Parathyroid adenoma (tissue), 2 donors: ENCODE measurements at regions not wholly inside any gene's neighbourhood (a gene's known extent, or its start where the extent isn't known, plus 50 kb on each side); places are given as distances from the start of the nearest gene placed in this dataset.

Source experiments
- H2AFZ ChIP-seq: fragments of 300-600 bp; sonication (generic); one replicate; pipeline ENCODE4 v1.7.0; 2017; ENCODE audit warnings: antibody characterized with exemption, mild to moderate bottlenecking
- H3K27ac ChIP-seq: fragments of 300-600 bp; sonication (generic); one replicate; pipeline ENCODE4 v1.7.0; 2017
- H3K27me3 ChIP-seq: fragments of 300-600 bp; sonication (generic); one replicate; pipeline ENCODE4 v1.7.0; 2017; ENCODE audit warnings: low read length; ENCODE audit not compliant: control insufficient read depth, insufficient read depth
- H3K36me3 ChIP-seq: fragments of 300-600 bp; sonication (generic); one replicate; pipeline ENCODE4 v1.7.0; 2017; ENCODE audit warnings: low read length; ENCODE audit not compliant: control insufficient read depth, insufficient read depth
- H3K4me1 ChIP-seq: fragments of 300-600 bp; sonication (generic); one replicate; pipeline ENCODE4 v1.7.0; 2017; ENCODE audit warnings: control low read depth
- H3K4me2 ChIP-seq: fragments of 300-600 bp; sonication (generic); one replicate; pipeline ENCODE4 v1.7.0; 2017; ENCODE audit warnings: low read length
- H3K4me3 ChIP-seq: fragments of 300-600 bp; sonication (generic); one replicate; pipeline ENCODE4 v1.7.0; 2017; ENCODE audit warnings: low read depth, low read length
- H3K79me2 ChIP-seq: fragments of 300-600 bp; sonication (generic); one replicate; pipeline ENCODE4 v1.7.0; 2017; ENCODE audit warnings: control low read depth
- H3K9ac ChIP-seq: fragments of 300-600 bp; sonication (generic); one replicate; pipeline ENCODE4 v1.7.0; 2017; ENCODE audit warnings: mild to moderate bottlenecking
- H3K9me3 ChIP-seq: fragments of 300-600 bp; sonication (generic); one replicate; pipeline ENCODE4 v1.7.0; 2017; ENCODE audit warnings: low read length; ENCODE audit not compliant: control insufficient read depth
- CTCF ChIP-seq: fragments of 300-600 bp; sonication (generic); IDR thresholded peaks from one replicate; pipeline ENCODE4 v1.7.0; 2017; ENCODE audit warnings: antibody characterized with exemption, mild to moderate bottlenecking
- donor health status: primary hyperparathyroidism.

- Histone ChIP-seq H3K4me2 (no peak overlapping the region), H3K9me3 (no peaks in the 10 kb centered on the region), H3K79me2 (no peaks in the 10 kb centered on the region), H3K36me3 (no peaks in the 10 kb centered on the region), H3K4me1 (no peaks in the 10 kb centered on the region), H3K9ac (no peak overlapping the region), H3K27me3 (no peaks in the 10 kb centered on the region), H3K4me3 (no peak overlapping the region), H2AFZ (no peak overlapping the region), H3K27ac (no peak overlapping the region)
- TF ChIP-seq CTCF: no peak
These were observed 1111.6 kb upstream of the SORCS1 start for GRCh38 chr10:108275895-108276685.

- no peaks in the 10 kb centered on the region for H3K79me2 ChIP-seq
- no peak overlapping the region for H3K9ac ChIP-seq
- no peak for TF ChIP-seq CTCF
- H3K9me3 ChIP-seq: no peaks in the 10 kb centered on the region
- no peaks in the 10 kb centered on the region for H3K27me3 ChIP-seq
- H3K4me2 ChIP-seq: no peak overlapping the region
- H3K27ac ChIP-seq: no peak overlapping the region
- H3K4me3 ChIP-seq: no peak overlapping the region
- no peaks in the 10 kb centered on the region for H3K4me1 ChIP-seq
- no peaks in the 10 kb centered on the region for H3K36me3 ChIP-seq
- no peak overlapping the region for H2AFZ ChIP-seq
These were observed 1095.9 kb upstream of the SORCS1 start for GRCh38 chr10:108260383-108260906.

- Histone ChIP-seq H3K9ac (no peak overlapping the region), H3K4me2 (no peak overlapping the region), H3K27me3 (no peaks in the 10 kb centered on the region), H3K9me3 (no peaks in the 10 kb centered on the region), H3K4me1 (no peaks in the 10 kb centered on the region), H3K36me3 (no peaks in the 10 kb centered on the region), H3K79me2 (no peaks in the 10 kb centered on the region), H2AFZ (no peak overlapping the region), H3K4me3 (no peak overlapping the region), H3K27ac (no peak overlapping the region)
- TF ChIP-seq CTCF: no peak
These were observed 1089.6 kb upstream of the SORCS1 start for GRCh38 chr10:108254089-108254488.

GRCh38 chr10:108252771-108253170 is 1088.3 kb upstream of the SORCS1 start:
- no peak for TF ChIP-seq CTCF
- no peaks in the 10 kb centered on the region for H3K36me3 ChIP-seq
- H3K4me1 ChIP-seq: no peaks in the 10 kb centered on the region
- H3K4me2 ChIP-seq: no peak overlapping the region
- H3K9ac ChIP-seq: no peak overlapping the region
- no peak overlapping the region for H3K4me3 ChIP-seq
- H3K27ac ChIP-seq: no peak overlapping the region
- H3K79me2 ChIP-seq: no peaks in the 10 kb centered on the region
- H2AFZ ChIP-seq: no peak overlapping the region
- no peaks in the 10 kb centered on the region for H3K27me3 ChIP-seq
- peaks cover 5% of the 10 kb centered on the region for H3K9me3 ChIP-seq
